Esophagus squamous epithelium (tissue), 5 donors: ENCODE measurements at regions not wholly inside any gene's neighbourhood (a gene's known extent, or its start where the extent isn't known, plus 50 kb on each side); places are given as distances from the start of the nearest gene placed in this dataset.

Experiments
- DNase-seq: peaks from one replicate; lab custom pipeline; 2025; lab: John Stamatoyannopoulos, UW
- H3K27ac ChIP-seq, 4 donors: fragments of 200-600 bp; sonication (generic); one replicate each; pipeline ENCODE4 v1.5.1; 2016 to 2019; ENCODE audit warnings: mild to moderate bottlenecking in 1 of 4
- H3K27me3 ChIP-seq, 4 donors: fragments of 200-600 bp; sonication (generic); 1 replicate in 3 of 4; 2 replicates in 1 of 4; pipeline versions ENCODE4 v1.5.1 to v1.6.0; 2017 to 2021; ENCODE audit warnings: antibody characterized with exemption in 1 of 4
- H3K36me3 ChIP-seq, 3 donors: fragments of 200-600 bp; sonication (generic); one replicate each; pipeline ENCODE4 v1.5.1; 2016 to 2019
- H3K4me1 ChIP-seq, 3 donors: fragments of 200-600 bp; sonication (generic); one replicate each; pipeline ENCODE4 v1.5.1; 2017 to 2019
- H3K4me3 ChIP-seq, 4 donors: fragments of 200-600 bp; sonication (generic); 1 replicate in 3 of 4; 2 replicates in 1 of 4; pipeline ENCODE4 v1.5.1; 2016 to 2019; ENCODE audit warnings: mild to moderate bottlenecking in 2 of 4, moderate library complexity in 1 of 4
- H3K9me3 ChIP-seq, 3 donors: fragments of 200-600 bp; sonication (generic); one replicate each; pipeline ENCODE4 v1.5.1; 2016 to 2019
- CTCF ChIP-seq, 6 experiments: fragments of 450-650 bp in 4 of 6; fragments of 200-600 bp in 2 of 6; sonication (generic) in 2 of 6; IDR thresholded peaks; one replicate each; pipeline ENCODE4 v1.5.1; 2016 to 2019; ENCODE audit warnings: antibody characterized with exemption in 6 of 6, mild to moderate bottlenecking in 4 of 6, moderate library complexity in 4 of 6
- POLR2A ChIP-seq, 4 donors: fragments of 450-650 bp; IDR thresholded peaks; one replicate each; pipeline ENCODE4 v1.6.1; 2017; ENCODE audit warnings: antibody characterized with exemption in 4 of 4, mild to moderate bottlenecking in 4 of 4, moderate library complexity in 3 of 4
- WGBS, 2 donors: methylation state at CpG; one replicate each; pipeline ENCODE4 v1.1.5; 2018; 5-methylcytosine and 5-hydroxymethylcytosine counted together
- intact Hi-C: fragments of 100-400 bp; cut with DNase I; formaldehyde crosslinking; loops from one replicate; pipeline ENCODE4 v1.15.0; 2022
- donor health status: DM: yes; HTN: yes; CAD: no.

GRCh38 chr1:234961456-234962339 is 166.9 kb downstream of the TOMM20 start:
- H3K4me1 ChIP-seq = peaks cover 25 to 72% (median 48%) of the 10 kb centered on the region in 3 donors

GRCh38 chr1:234960722-234961455 is 167.7 kb downstream of the TOMM20 start:
- no peaks in the 10 kb centered on the region for H3K27me3 ChIP-seq
- WGBS, 2 donors = 45 to 48% methylated on average over 10 to 13 of the region's 17 CpGs
- no peaks in the 10 kb centered on the region for H3K36me3 ChIP-seq
- no peak for DNase-seq
- no peak for TF ChIP-seq CTCF (IDR thresholded peaks at IDR 0.05)
- no peak for TF ChIP-seq POLR2A (IDR thresholded peaks at IDR 0.05)
- H3K9me3 ChIP-seq = no peaks in the 10 kb centered on the region
- H3K4me3 ChIP-seq = no peak overlapping the region
- intact Hi-C loops = no loop called here
- peak overlapping the region; percentile 45 to 85 (median 78) for H3K27ac ChIP-seq
- H3K4me1 ChIP-seq = peaks cover 25 to 78% (median 48%) of the 10 kb centered on the region in 3 donors

More at GRCh38 chr1:234961456-234962339, 166.9 kb downstream of the TOMM20 start:
- intact Hi-C loops = no loop called here
- Histone ChIP-seq H3K36me3 (no peaks in the 10 kb centered on the region), H3K4me3 (no peak overlapping the region), H3K27ac (peak overlapping the region; percentile 38 to 85 (median 78)), H3K27me3 (no peaks in the 10 kb centered on the region), H3K9me3 (no peaks in the 10 kb centered on the region)
- TF ChIP-seq POLR2A (IDR thresholded peaks at IDR 0.05) = no peak
- no peak for TF ChIP-seq CTCF (IDR thresholded peaks at IDR 0.05)
- WGBS, 2 donors = 50 to 55% methylated on average over 8 to 9 of the region's 9 CpGs
- no peak for DNase-seq

GRCh38 chr1:234958706-234959657 is 169.7 kb downstream of the TOMM20 start:
- intact Hi-C loops = no loop called here
- H3K4me1 ChIP-seq = peaks cover 25 to 81% (median 39%) of the 10 kb centered on the region in 3 donors
- no peak overlapping the region for H3K4me3 ChIP-seq
- no peaks in the 10 kb centered on the region for H3K36me3 ChIP-seq
- H3K27me3 ChIP-seq = no peaks in the 10 kb centered on the region
- H3K27ac ChIP-seq = peak overlapping the region in 3 of 4 donors; percentile 50 to 74 (median 59)
- TF ChIP-seq CTCF (IDR thresholded peaks at IDR 0.05) (no peak), POLR2A (IDR thresholded peaks at IDR 0.05) (no peak)
- DNase-seq = no peak
- WGBS, 2 donors = 87% methylated on average over 15 to 18 of the region's 21 CpGs
- H3K9me3 ChIP-seq = no peaks in the 10 kb centered on the region

- no peaks in the 10 kb centered on the region for H3K36me3 ChIP-seq
- no peaks in the 10 kb centered on the region for H3K27me3 ChIP-seq
- no peak for DNase-seq
- intact Hi-C loops = no loop called here
- H3K9me3 ChIP-seq = no peaks in the 10 kb centered on the region
- TF ChIP-seq CTCF (IDR thresholded peaks at IDR 0.05) (no peak), POLR2A (IDR thresholded peaks at IDR 0.05) (no peak)
- peak overlapping the region in 3 of 4 donors; percentile 50 to 74 (median 59) for H3K27ac ChIP-seq
- 77 to 84% methylated on average over 5 to 8 of the region's 13 CpGs for WGBS, 2 donors
- no peak overlapping the region for H3K4me3 ChIP-seq
- H3K4me1 ChIP-seq = peaks cover 21 to 73% (median 31%) of the 10 kb centered on the region in 3 donors
Observed at GRCh38 chr1:234958066-234958705, 170.5 kb downstream of the TOMM20 start.
